Endodermal cell (in vitro differentiated cells): ENCODE measurements at regions not wholly inside any gene's neighbourhood (a gene's known extent, or its start where the extent isn't known, plus 50 kb on each side); places are given as distances from the start of the nearest gene placed in this dataset.

ENCODE experiments used
- DNase-seq: peaks from one replicate; pipeline ENCODE4 v3.0.0-alpha.2; 2017
- H3K27ac ChIP-seq: 2 replicates; pipeline ENCODE4 v1.5.1; 2013; ENCODE audit warnings: mild to moderate bottlenecking, low read depth, low read length, moderate library complexity
- H3K27me3 ChIP-seq: 2 replicates; pipeline ENCODE4 v1.6.1; 2013; ENCODE audit warnings: mild to moderate bottlenecking, low read length, moderate library complexity; ENCODE audit not compliant: insufficient read depth, control insufficient read depth, poor library complexity, severe bottlenecking
- H3K36me3 ChIP-seq: 2 replicates; pipeline ENCODE4 v1.7.0; 2013; ENCODE audit warnings: mild to moderate bottlenecking, low read length, moderate library complexity; ENCODE audit not compliant: control insufficient read depth, insufficient read depth
- H3K4me1 ChIP-seq: one replicate; pipeline ENCODE4 v1.7.0; 2013; ENCODE audit warnings: low read length; ENCODE audit not compliant: control insufficient read depth, insufficient read depth
- H3K4me3 ChIP-seq: 2 replicates; pipeline ENCODE4 v1.5.1; 2013; ENCODE audit warnings: mild to moderate bottlenecking, low read length, moderate library complexity
- H3K9ac ChIP-seq: 2 replicates; pipeline ENCODE4 v1.6.1; 2013; ENCODE audit warnings: mild to moderate bottlenecking, low read length, moderate library complexity; ENCODE audit not compliant: poor library complexity, severe bottlenecking; ENCODE audit errors: extremely low read depth
- H3K9me3 ChIP-seq: 2 replicates; pipeline ENCODE4 v1.6.1; 2013; ENCODE audit warnings: mild to moderate bottlenecking, low read length, moderate library complexity; ENCODE audit not compliant: control insufficient read depth
- H3K27ac Mint-ChIP-seq: 2 replicates; pipeline ENCODE4 v1.8.0; 2020; ENCODE audit warnings: mixed read lengths
- H3K27me3 Mint-ChIP-seq: 2 replicates; pipeline ENCODE4 v1.8.0; 2021; ENCODE audit warnings: mild to moderate bottlenecking, mixed read lengths; ENCODE audit not compliant: insufficient read depth
- H3K36me3 Mint-ChIP-seq: 2 replicates; pipeline ENCODE4 v1.8.0; 2020; ENCODE audit warnings: low read depth, mixed read lengths
- H3K4me1 Mint-ChIP-seq: 2 replicates; pipeline ENCODE4 v1.8.0; 2020; ENCODE audit warnings: mixed read lengths
- H3K4me3 Mint-ChIP-seq: 2 replicates; pipeline ENCODE4 v1.8.0; 2020; ENCODE audit warnings: mild to moderate bottlenecking, moderate library complexity, mixed read lengths
- H3K9me3 Mint-ChIP-seq: 2 replicates; pipeline ENCODE4 v1.8.0; 2020; ENCODE audit warnings: mild to moderate bottlenecking, mixed read lengths
- WGBS, 2 experiments: methylation state at CpG; one replicate each; pipeline versions ENCODE4 v1.1.5 to v1.1.7; 2013; ENCODE audit warnings: missing lambda C conversion rate in 2 of 2, mixed read lengths in 1 of 2; ENCODE audit not compliant: insufficient coverage in 1 of 2, insufficient read length in 1 of 2; 5-methylcytosine and 5-hydroxymethylcytosine counted together
- TF ChIP-seq, protein P1 (sequence below): fragments of 200-600 bp; sonication (generic); conservative IDR thresholded peaks from 2 replicates; pipeline ENCODE4 v1.5.0; 2021; ENCODE audit warnings: antibody characterized with exemption, mild to moderate bottlenecking

DNA sequence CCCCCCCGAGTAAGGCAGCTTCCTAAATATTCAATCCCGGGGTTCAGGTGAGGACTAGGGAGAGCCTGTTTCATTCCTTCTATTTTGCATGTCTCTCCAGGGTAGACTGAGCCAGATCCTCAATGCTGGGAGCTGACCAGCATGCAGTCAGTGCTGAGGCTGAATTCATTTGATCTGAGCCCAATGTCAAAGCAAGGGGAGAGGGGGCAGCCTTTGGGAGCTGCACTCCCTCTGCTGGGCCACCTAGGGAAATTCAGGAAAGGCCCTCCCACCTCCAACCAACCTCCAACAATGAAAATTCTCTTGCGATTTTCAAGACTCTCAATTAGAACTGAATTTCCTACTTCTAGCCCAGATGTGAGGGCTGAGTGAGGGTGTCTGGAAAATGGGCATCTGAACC, 371.2 kb downstream of the NPHP4 start:
- H3K4me3 ChIP-seq: no peak overlapping the region
- no peak overlapping the region for H3K4me3 Mint-ChIP-seq
- H3K9me3 Mint-ChIP-seq: no peaks in the 10 kb centered on the region
- no peak overlapping the region for H3K27ac ChIP-seq
- H3K4me1 ChIP-seq: no peaks in the 10 kb centered on the region
- H3K36me3 Mint-ChIP-seq: no peaks in the 10 kb centered on the region
- DNase-seq: peak; percentile 87
- peaks cover 19% of the 10 kb centered on the region for H3K4me1 Mint-ChIP-seq
- no peaks in the 10 kb centered on the region for H3K9me3 ChIP-seq
- H3K27me3 Mint-ChIP-seq: no peaks in the 10 kb centered on the region
- H3K9ac ChIP-seq: no peak overlapping the region
- no peaks in the 10 kb centered on the region for H3K36me3 ChIP-seq
- H3K27ac Mint-ChIP-seq: no peak overlapping the region
- WGBS, 2 experiments: 14 to 32% methylated on average over 2 to 3 of the region's 3 CpGs
- TF ChIP-seq, protein P1, sequence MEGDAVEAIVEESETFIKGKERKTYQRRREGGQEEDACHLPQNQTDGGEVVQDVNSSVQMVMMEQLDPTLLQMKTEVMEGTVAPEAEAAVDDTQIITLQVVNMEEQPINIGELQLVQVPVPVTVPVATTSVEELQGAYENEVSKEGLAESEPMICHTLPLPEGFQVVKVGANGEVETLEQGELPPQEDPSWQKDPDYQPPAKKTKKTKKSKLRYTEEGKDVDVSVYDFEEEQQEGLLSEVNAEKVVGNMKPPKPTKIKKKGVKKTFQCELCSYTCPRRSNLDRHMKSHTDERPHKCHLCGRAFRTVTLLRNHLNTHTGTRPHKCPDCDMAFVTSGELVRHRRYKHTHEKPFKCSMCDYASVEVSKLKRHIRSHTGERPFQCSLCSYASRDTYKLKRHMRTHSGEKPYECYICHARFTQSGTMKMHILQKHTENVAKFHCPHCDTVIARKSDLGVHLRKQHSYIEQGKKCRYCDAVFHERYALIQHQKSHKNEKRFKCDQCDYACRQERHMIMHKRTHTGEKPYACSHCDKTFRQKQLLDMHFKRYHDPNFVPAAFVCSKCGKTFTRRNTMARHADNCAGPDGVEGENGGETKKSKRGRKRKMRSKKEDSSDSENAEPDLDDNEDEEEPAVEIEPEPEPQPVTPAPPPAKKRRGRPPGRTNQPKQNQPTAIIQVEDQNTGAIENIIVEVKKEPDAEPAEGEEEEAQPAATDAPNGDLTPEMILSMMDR: peak; percentile 90
- no peaks in the 10 kb centered on the region for H3K27me3 ChIP-seq

DNA sequence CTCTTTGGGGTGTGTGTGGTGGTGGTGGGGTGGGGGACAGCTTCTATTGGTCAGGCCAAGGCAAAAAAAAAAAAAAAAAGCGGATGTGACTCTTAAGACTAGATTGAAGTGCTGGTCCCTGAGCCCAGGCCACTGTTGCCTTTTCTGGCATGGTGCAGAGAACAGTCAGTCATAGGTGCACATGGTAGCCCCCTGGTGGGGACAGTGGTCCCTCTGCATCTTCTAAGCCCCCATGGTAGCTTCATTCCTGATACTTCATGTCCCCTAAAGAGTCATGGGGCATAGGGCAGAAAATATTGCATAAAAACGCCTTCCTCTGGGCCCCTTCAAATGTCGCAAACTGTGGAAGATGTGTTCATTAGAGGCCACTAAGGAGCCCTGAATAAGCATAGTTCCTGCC, 371.8 kb downstream of the NPHP4 start:
- 86 to 92% methylated on average over 2 of the region's 3 CpGs for WGBS, 2 experiments
- no peaks in the 10 kb centered on the region for H3K36me3 Mint-ChIP-seq
- no peaks in the 10 kb centered on the region for H3K9me3 Mint-ChIP-seq

DNA sequence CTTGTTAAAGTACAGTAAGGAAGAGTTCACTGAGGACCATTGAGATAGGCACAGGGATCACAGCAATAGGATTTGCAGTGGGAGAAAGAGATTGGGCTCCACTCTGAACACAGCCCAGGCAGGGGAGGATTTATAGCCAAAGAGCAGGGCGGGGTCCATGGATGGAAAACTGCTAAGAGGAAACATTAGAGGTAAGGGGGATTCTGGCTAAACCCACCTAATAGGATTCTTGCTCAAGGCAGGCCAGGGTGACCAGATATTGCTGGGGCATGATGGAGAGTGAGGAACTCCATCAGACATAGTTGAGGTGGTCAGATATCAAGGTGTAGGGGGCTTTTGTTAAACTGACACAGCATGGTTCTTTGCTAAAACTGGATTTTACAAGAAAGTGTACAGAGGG, 372.8 kb downstream of the NPHP4 start:
- 87 to 100% methylated on average over 1 of the region's 1 CpG for WGBS, 2 experiments
- no peaks in the 10 kb centered on the region for H3K9me3 Mint-ChIP-seq

More for the DNA sequence above, 371.8 kb downstream of the NPHP4 start:
- Histone ChIP-seq H3K36me3 (no peaks in the 10 kb centered on the region), H3K9ac (no peak overlapping the region), H3K4me1 (no peaks in the 10 kb centered on the region), H3K27ac (no peak overlapping the region), H3K27me3 (no peaks in the 10 kb centered on the region), H3K4me3 (no peak overlapping the region), H3K9me3 (no peaks in the 10 kb centered on the region)
- no peak overlapping the region for H3K27ac Mint-ChIP-seq
- no peak overlapping the region for H3K4me3 Mint-ChIP-seq
- no peak for DNase-seq
- peaks cover 19% of the 10 kb centered on the region for H3K4me1 Mint-ChIP-seq
- TF ChIP-seq, protein P1: no peak
- H3K27me3 Mint-ChIP-seq: peaks cover 2% of the 10 kb centered on the region

More for the DNA sequence above, 372.8 kb downstream of the NPHP4 start:
- H3K9me3 ChIP-seq: no peaks in the 10 kb centered on the region
- H3K4me1 ChIP-seq: no peaks in the 10 kb centered on the region
- TF ChIP-seq, protein P1: no peak
- H3K36me3 Mint-ChIP-seq: no peaks in the 10 kb centered on the region
- no peak overlapping the region for H3K27ac Mint-ChIP-seq
- no peak overlapping the region for H3K4me3 Mint-ChIP-seq
- H3K27me3 ChIP-seq: no peaks in the 10 kb centered on the region
- no peaks in the 10 kb centered on the region for H3K36me3 ChIP-seq
- peaks cover 19% of the 10 kb centered on the region for H3K4me1 Mint-ChIP-seq
- no peak overlapping the region for H3K27ac ChIP-seq
- no peak overlapping the region for H3K4me3 ChIP-seq
- no peak overlapping the region for H3K9ac ChIP-seq
- no peak for DNase-seq
- H3K27me3 Mint-ChIP-seq: peaks cover 2% of the 10 kb centered on the region
